ENCODE measurements at regions not wholly inside any gene's neighbourhood (a gene's known extent, or its start where the extent isn't known, plus 50 kb on each side); places are given as distances from the start of the nearest gene placed in this dataset.

GRCh38 chr12:126139355-126139754 is 1074.1 kb downstream of the AACS start:
- no peak overlapping the region for H3K4me2 ChIP-seq (ENCODE audit: insufficient read depth, low read length)
- H3K79me2 ChIP-seq (ENCODE audit: control insufficient read depth, insufficient read depth, low read length), result no peaks in the 10 kb centered on the region
- no peak overlapping the region for H3K27ac ChIP-seq (ENCODE audit: insufficient read depth, low read depth, low read length)
- H3K4me1 ChIP-seq (ENCODE audit: control insufficient read depth, extremely low read depth, insufficient read depth, low read length), result no peaks in the 10 kb centered on the region
- TF ChIP-seq GATA2 (IDR thresholded peaks at IDR 0.05; ENCODE audit: insufficient read depth, insufficient read length, low read depth, low read length) (no peak), POLR2A (IDR thresholded peaks at IDR 0.05; ENCODE audit: low read depth, low read length) (no peak), EZH2 (IDR thresholded peaks at IDR 0.05; ENCODE audit: borderline replicate concordance, low read depth, low read length, severe bottlenecking) (no peak), JUN (IDR thresholded peaks at IDR 0.05; ENCODE audit: borderline replicate concordance, insufficient read depth, insufficient read length, low read depth) (no peak), POLR2AphosphoS5 (IDR thresholded peaks at IDR 0.05; ENCODE audit: insufficient read depth, low read depth, low read length) (no peak), MYC (IDR thresholded peaks at IDR 0.05; ENCODE audit: low read depth, low read length) (no peak), FOS (IDR thresholded peaks at IDR 0.05; ENCODE audit: borderline replicate concordance, insufficient read depth, low read length) (no peak)
- TF ChIP-seq, protein P1, sequence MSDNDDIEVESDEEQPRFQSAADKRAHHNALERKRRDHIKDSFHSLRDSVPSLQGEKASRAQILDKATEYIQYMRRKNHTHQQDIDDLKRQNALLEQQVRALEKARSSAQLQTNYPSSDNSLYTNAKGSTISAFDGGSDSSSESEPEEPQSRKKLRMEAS (IDR thresholded peaks at IDR 0.05; ENCODE audit: insufficient read depth, insufficient read length), result no peak
- TF ChIP-seq, protein P2, sequence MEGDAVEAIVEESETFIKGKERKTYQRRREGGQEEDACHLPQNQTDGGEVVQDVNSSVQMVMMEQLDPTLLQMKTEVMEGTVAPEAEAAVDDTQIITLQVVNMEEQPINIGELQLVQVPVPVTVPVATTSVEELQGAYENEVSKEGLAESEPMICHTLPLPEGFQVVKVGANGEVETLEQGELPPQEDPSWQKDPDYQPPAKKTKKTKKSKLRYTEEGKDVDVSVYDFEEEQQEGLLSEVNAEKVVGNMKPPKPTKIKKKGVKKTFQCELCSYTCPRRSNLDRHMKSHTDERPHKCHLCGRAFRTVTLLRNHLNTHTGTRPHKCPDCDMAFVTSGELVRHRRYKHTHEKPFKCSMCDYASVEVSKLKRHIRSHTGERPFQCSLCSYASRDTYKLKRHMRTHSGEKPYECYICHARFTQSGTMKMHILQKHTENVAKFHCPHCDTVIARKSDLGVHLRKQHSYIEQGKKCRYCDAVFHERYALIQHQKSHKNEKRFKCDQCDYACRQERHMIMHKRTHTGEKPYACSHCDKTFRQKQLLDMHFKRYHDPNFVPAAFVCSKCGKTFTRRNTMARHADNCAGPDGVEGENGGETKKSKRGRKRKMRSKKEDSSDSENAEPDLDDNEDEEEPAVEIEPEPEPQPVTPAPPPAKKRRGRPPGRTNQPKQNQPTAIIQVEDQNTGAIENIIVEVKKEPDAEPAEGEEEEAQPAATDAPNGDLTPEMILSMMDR (IDR thresholded peaks at IDR 0.05; ENCODE audit: extremely low read depth in 1 of 2, insufficient read depth in 1 of 2, low read depth in 1 of 2, low read length in 2 of 2), result no peak
- BruUV-seq (replicated peaks), result no TSS peak
- H3K36me3 ChIP-seq (ENCODE audit: control insufficient read depth in 2 of 2, extremely low read depth in 1 of 2, insufficient read depth in 2 of 2, low read length in 2 of 2), result no peaks in the 10 kb centered on the region
- no peak overlapping the region for H3K9ac ChIP-seq (replicated peaks; ENCODE audit: extremely low read depth, insufficient read depth, low read length)
- FAIRE-seq, result no peak
- DNase-seq (ENCODE audit: low read depth, low spot score), result no peak
- no peak overlapping the region for H3K4me3 ChIP-seq (replicated peaks in 1 of 3; ENCODE audit: insufficient read depth in 1 of 3, low read depth in 1 of 3, low read length in 3 of 3)
- no peaks in the 10 kb centered on the region for H3K27me3 ChIP-seq (ENCODE audit: control insufficient read depth in 2 of 2, insufficient read depth in 2 of 2, low read length in 2 of 2)
- H3K9me1 ChIP-seq (replicated peaks; ENCODE audit: control insufficient read depth, extremely low read depth, insufficient read depth, low read length), result no peaks in the 10 kb centered on the region
- CTCF ChIA-PET, result no interaction called here
- dilution Hi-C loops (cut with MboI; ENCODE audit: extremely low pct_ligation_motif_present, low sequenced_read_pairs), result no loop called here
- H2AFZ ChIP-seq (ENCODE audit: low read depth, low read length), result no peak overlapping the region
- no peaks in the 10 kb centered on the region for H4K20me1 ChIP-seq (replicated peaks; ENCODE audit: control insufficient read depth, extremely low read depth, insufficient read depth, low read length)
- intact Hi-C loops (cut with micrococcal nuclease), result no loop called here
- POLR2A ChIA-PET, result no interaction called here
- peaks cover 5% of the 10 kb centered on the region for H3K9me3 ChIP-seq (replicated peaks; ENCODE audit: control insufficient read depth, insufficient read depth, low read length)

All from endothelial cell of umbilical vein (primary cell).